SK-N-SH (cell line): ENCODE measurements at regions not wholly inside any gene's neighbourhood (a gene's known extent, or its start where the extent isn't known, plus 50 kb on each side); places are given as distances from the start of the nearest gene placed in this dataset.

Source experiments
- ELF1 ChIP-seq: IDR thresholded peaks from 2 replicates; pipeline ENCODE4 v1.4.0; 2012
- EP300 ChIP-seq, 2 experiments: IDR thresholded peaks; 2 replicates each; pipeline versions ENCODE4 v1.4.0 to v1.6.1; 2012; ENCODE audit warnings: borderline replicate concordance in 1 of 2, low read depth in 1 of 2, low read length in 1 of 2
- EZH2phosphoT487 ChIP-seq: fragments of 200-600 bp; sonication (generic); IDR thresholded peaks from 2 replicates; pipeline ENCODE4 v1.6.1; 2017; ENCODE audit warnings: low read depth, mixed run types, mild to moderate bottlenecking, antibody characterized with exemption, moderate library complexity, borderline replicate concordance
- FOSL2 ChIP-seq: IDR thresholded peaks from 2 replicates; pipeline ENCODE4 v1.4.0; 2012; ENCODE audit warnings: low read depth, mild to moderate bottlenecking, moderate library complexity, borderline replicate concordance
- MXI1 ChIP-seq: IDR thresholded peaks from 2 replicates; pipeline ENCODE4 v1.6.1; 2012; ENCODE audit warnings: mild to moderate bottlenecking, low read depth, low read length, improper control_type of control experiment
- RFX5 ChIP-seq: IDR thresholded peaks from 2 replicates; pipeline ENCODE4 v1.6.1; 2012; ENCODE audit warnings: mild to moderate bottlenecking, improper control_type of control experiment, low read length
- SMC3 ChIP-seq: IDR thresholded peaks from 2 replicates; pipeline ENCODE4 v1.6.1; 2012; ENCODE audit warnings: low read depth, low read length, improper control_type of control experiment
- YY1 ChIP-seq: IDR thresholded peaks from 2 replicates; pipeline ENCODE4 v1.4.0; 2012; ENCODE audit warnings: low read depth, mild to moderate bottlenecking
- TF ChIP-seq, protein P1 (sequence below): fragments of 200-600 bp; sonication (generic); IDR thresholded peaks from 2 replicates; pipeline ENCODE4 v1.6.1; 2017; ENCODE audit warnings: antibody characterized with exemption, mild to moderate bottlenecking, moderate library complexity

DNA sequence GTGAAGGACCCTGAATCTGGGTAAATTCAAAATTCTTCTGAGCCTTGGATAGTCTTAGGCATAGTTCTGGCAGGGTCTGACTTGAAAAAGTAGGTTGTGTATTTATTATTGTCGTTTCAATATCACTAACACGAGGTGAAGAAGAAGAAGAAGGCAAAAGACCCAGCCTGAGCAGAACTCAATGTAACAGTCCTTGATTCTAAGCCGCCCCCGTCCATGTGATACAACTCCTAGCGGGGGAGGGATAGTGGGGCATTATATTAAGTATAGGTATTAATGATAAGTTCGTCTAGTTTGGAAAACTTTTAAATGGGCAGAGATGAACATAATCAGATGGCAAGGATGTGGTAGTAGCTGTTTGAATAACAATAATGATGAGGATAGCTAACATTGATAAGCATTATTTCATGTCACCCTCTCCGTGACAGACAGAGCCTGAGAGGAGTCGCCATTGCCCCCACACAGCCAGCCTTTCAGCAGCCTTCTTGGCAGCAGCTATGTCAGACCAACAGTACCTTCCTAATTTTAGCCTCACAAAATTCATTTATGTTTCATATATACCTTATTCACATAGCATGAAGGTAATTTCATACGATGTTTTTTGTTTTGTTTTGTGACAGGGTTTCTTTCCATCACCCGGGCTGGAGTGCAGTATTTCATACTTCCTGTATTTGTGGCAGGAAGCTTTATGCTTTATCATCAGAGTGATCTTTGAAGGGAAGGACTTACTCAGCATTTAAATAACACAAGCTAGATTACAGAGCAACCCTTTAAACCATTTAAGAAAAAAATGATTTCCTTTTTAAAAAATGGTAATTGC, 64.4 kb upstream of the NPAS1 start:
- TF ChIP-seq FOSL2 (no peak; the same call in 1 of the 2 replicates), EP300 (IDR thresholded peaks at IDR 0.05; ENCODE audit: borderline replicate concordance in 1 of 2, low read depth in 1 of 2, low read length in 1 of 2) (peak in 1 of 2 experiments; percentile 39; a peak in 1 of 4 replicates), SMC3 (no peak), YY1 (no peak), EZH2phosphoT487 (no peak), ELF1 (peak; percentile 55; the same call in 1 of the 2 replicates), RFX5 (no peak), MXI1 (no peak)
- TF ChIP-seq, protein P1, sequence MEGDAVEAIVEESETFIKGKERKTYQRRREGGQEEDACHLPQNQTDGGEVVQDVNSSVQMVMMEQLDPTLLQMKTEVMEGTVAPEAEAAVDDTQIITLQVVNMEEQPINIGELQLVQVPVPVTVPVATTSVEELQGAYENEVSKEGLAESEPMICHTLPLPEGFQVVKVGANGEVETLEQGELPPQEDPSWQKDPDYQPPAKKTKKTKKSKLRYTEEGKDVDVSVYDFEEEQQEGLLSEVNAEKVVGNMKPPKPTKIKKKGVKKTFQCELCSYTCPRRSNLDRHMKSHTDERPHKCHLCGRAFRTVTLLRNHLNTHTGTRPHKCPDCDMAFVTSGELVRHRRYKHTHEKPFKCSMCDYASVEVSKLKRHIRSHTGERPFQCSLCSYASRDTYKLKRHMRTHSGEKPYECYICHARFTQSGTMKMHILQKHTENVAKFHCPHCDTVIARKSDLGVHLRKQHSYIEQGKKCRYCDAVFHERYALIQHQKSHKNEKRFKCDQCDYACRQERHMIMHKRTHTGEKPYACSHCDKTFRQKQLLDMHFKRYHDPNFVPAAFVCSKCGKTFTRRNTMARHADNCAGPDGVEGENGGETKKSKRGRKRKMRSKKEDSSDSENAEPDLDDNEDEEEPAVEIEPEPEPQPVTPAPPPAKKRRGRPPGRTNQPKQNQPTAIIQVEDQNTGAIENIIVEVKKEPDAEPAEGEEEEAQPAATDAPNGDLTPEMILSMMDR: no peak
